ENCODE measurements at regions not wholly inside any gene's neighbourhood (a gene's known extent, or its start where the extent isn't known, plus 50 kb on each side); places are given as distances from the start of the nearest gene placed in this dataset.
"Not testable (repeated sequence)": the region's sequence is repeated elsewhere in the genome, so short reads cannot be mapped to it uniquely, and the experiment has no call there.

DNA sequence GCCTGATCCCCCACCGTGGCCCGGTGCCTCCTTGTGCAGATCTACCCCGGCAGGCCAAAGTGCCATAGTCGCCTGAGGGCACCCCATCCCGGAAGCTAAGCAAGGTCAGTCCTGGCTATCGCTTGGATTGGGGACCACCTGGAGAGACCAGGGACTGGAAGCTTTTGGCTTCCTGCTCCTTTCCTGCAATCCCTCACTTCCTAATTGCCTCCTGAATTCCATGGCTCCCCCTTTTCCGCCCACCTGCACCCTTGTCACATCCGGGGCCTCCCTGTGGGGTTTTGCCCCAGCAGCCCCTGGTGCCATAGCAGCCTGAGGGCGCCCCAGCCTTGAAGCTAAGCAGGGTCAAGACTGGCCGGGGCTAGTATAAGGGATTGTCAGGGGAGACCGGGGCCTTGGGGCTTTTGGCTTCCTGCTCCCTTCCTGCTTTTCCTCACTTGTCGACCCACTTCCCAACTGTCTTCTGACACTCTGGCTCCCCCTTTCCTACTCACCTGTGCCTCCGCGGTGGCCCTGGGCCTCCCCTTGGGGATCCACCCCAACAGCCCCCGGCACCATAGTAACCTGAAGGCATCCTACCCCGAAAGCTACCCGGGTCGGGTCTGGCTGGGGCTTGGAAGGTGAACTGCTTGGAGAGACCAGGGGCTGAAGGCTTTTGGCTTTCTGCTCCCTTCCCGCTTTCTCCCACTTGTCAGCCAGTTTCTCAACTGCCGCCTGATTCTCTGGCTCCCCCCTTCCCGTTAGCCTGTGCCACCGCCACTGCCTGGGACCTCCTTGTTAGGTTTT, 2293.6 kb downstream of the TP53TG3F start:
- no peak for DNase-seq

DNA sequence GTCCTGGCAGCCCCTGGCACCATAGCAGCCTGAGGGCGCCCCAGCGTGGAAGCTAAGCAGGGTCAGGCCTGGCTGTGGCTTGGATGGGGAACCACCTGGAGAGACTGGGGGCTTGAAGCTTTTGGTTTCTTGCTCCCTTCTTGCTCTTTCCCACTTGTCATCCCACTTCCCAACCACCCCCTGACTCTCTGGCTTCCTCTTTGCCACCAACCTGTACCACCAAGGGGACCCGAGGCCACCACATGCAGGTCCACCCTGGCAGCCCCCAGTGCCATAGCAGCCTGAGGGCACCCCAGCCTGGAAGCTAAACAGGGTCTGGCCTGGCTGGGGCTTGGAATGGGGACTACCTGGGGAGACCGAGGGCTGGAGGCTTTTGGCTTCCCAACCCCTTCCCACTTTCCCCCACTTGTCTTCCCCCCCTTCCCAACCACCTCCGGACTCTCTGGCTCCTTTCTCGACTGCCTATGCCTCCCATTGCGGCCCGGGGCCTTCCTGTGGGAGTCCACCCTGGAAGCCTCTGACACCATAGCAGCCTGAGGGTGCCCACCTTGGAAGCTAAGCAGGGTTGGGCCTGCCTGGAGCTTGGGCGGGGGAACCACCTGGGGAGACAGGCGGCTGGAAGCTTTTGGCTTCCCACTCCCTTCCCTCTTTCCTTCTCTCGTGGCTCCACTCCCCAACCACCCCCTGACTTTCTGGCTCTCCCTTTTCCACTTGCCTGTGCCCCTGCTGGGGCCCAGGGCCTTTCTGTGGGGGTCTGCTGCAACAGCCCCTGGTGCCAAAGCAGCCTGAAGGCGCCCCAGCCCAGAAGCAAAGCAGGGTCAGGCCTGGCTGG, 2294.4 kb downstream of the TP53TG3F start:
- DNase-seq = no peak

DNA sequence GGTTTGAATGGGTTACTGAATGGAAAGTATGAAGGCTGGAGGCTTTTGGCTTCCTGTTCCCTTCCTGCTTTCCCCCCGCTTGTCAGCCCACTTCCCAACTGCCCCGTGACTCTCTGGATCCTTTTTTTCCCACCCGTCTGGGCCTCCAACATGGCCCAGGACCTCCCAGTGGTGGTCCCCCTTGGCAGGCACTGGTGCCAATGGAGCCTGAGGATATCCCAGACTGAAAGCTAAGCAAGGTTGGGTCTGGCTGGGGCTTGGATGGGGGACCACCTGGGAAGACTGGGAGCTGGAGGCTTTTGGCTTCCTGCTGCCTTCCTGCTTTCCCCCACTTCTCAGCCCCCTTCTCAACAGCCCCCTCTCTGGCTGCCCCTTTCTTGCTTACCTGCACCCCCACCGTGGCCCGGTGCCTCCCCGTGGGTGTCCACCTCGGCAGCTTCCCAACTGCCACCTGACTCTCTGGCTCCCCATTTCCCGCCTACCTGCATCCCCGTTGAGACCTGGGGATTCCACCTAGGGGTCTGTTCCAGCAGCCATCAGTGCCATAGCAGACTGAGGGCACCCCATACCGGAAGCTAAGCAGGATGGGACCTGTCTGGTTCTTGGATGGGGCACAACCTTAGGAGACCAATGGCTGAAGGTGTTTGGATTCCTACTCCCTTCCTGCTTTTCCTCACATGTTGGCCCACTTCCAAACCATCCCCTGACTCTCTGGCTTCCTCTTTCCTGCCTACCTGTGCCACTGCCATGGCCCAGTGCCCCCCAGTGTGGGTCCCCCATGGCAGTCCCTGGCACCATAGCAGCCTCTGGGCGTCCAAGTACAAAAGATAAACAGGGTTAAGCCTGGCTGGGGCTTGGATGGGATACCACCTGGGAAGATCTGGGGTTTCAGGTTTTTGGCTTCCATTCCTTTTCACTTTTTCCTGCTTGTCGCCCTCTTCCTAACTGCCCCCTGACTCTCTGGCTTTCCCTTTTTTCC, 2295.3 kb downstream of the TP53TG3F start:
- DNase-seq = no peak

DNA sequence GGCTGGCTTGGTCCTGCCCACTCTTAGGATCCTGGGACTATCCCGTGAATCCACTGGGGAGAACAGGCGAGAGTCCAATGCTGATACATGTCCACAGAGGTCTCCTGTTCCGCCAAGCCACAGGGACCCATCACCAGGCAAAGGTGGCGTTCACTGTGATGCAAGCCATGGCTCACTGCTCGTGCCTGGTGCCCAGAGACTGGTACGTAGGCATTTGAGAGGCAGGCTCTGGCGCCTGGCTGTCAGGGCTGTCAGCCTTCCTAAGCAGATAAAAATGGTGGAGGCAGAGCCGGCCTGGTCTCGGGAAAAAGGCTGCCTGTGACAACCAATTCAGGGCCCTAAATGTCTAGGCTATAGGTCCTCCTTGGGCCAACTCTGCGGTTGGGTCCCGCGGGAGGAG, 2329.0 kb downstream of the TP53TG3F start:
- no peak for DNase-seq

DNA sequence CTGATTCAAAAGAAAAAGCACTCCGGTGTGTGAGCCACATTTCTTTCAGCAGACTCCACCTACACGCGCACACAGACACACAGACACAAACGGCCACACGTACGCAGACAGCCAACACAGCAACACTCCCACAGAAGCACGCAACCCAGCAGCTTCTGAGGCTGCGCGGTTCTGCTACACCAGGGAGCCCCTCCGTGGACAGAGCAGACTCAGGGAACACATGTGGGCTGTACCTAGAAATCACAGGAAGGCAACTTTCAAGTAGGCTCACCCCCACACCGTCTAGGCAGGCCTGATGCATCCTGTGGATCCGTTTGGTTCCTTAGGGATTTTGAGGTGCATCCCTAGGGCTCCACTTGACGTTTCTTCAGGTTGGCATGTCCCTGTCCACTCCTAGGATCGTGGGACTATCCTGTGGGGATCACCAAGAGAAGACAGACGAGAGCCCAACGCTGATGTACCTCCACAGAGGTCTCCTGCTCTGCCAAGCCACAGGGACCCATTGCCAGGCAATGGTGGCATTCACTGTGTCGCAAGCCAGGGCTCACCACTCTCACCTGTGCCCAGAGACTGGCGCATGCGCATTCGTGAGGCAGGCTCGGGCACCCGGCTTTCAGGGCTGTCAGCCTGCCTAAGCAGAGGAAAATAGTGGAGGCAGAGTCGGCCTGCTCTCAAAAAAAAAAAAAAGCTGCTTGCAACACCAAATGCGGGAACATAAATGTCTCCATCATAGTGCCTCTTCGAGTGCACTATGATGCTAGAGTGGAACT, 2333.3 kb downstream of the TP53TG3F start:
- no peak for DNase-seq

DNA sequence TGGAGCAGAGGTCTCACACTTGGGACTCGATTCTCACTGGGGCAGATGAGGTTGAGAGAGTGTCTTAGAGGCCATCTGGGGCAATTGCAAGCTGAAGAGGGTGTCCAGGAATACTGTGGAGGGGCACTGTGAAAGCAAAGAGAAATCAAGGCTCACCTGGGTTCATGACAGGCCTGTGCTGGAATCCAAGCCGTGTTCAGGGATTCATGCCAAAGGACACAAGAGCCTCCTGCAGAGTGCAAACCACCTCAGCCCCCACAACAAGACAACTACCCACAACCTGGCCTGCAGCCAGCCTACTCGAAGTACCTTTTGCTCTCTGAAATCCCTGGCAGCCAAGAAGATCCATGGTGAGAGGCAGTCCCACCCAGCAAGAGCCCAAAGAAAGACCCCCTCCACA, 2334.2 kb downstream of the TP53TG3F start:
- no peak for DNase-seq

DNA sequence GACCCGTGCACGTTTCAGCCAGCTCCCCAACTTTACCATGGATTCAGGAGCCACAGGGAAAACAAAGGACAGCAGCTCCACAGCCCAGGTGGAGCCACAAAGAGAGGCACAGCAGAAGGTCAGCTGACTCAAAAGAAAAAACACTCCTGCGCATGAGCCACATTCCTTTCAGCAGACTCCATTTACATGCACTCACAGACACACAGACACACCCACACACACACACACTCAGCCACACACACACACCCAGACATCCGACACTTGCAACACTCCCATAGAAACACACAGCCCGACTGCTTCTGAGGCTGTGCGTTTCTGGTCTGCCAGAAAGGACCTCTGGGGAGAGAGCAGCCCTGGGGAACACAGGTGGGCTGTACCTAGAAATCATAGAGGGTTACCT, 2335.5 kb downstream of the TP53TG3F start:
- DNase-seq = no peak

DNA sequence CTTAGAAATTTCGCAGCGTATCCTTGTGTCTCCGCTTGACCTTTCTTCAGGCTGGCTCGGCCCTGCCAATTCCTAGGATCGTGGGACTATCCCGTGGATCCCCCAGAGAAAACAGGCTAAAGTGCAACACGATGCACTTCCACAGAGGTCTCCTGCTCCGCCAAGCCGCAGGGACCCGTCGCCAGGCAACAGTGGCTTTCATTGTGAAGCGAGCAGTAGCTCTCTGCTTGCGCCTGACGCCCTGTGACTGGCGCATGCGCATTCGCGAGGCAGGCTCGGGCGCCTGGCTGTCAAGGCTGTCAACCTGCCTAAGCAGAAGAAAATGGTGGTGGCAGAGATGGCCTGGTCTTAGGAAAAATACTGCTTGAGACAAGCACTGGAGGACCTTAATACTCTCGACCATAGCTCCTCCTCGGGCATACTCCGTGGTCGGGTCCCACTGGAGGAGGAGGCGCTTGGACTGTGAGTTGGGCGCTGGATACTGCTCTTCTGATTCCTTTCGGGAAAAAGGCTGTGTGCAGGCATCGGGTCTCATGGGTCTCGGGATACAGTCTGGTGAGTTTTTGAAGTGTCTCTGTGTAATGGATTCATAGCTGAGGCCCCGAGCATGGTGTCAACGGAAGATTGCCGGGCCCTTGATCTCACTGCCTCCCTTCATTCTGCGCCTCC, 2336.1 kb downstream of the TP53TG3F start:
- DNase-seq = no peak

DNA sequence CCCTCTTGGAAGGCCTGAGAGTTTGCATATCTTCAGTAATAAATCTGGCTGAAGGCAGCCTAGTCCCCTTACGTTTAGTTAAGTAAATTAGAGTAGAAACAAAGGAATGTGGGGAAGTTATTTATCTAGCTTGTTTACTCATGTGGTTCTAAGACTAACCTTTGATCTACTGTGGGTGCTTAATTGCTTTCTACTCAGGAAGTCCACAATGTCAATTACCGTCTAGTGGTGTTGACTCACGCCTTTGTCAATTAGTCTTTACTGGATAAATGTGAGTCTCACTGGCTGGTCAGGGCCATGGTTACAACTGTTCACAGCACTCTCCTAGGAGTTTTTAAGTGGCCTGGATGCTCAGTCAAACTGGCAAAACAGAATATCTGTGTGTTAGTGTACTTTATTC, 2338.4 kb downstream of the TP53TG3F start:
- DNase-seq = no peak

DNA sequence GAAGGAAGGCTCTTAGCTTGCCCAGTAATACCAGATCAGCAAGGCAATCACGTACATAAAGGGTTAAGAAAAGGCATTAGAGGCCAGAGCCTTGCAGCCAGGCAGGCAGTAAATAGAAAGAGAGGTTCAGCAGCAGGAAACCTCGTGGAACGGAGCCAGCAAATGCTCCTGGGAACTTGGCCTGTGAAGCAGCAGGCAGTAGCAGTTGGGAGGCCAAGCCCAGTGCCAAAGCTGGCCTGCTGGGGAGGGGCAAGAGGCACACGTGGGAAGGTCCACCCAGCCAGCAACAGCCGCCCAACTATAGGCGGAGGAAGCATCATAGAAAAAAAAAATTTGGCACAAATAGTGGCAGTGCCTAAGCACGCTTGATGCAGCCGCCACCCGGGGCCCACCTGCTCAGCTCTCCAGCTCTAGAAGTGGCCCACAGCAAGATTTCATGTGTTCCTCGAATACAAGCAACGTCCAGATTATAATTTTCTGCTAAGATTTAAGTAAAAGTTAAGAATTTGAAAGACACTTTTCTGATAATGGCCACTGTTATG, 2339.5 kb downstream of the TP53TG3F start:
- no peak for DNase-seq

DNA sequence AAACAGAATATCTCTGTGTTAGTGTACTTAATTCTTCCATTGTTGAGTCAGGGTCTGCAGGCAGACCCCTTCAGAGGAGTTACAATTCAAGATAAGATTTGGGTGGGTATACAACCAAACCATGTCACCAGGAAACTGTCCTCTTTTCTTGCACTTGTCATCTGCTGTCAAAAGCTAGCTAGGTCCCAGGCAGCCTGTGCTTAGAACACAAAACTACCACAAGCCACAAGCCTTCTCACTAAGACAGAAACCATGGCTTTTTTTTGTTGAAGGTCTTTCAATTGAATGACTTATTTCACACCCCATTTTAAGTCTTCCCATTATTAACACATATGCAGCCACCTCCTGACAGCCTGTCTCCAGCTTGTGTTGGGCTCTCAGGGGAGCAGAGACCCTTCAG, 2345.1 kb downstream of the TP53TG3F start:
- not testable (repeated sequence) for DNase-seq

DNA sequence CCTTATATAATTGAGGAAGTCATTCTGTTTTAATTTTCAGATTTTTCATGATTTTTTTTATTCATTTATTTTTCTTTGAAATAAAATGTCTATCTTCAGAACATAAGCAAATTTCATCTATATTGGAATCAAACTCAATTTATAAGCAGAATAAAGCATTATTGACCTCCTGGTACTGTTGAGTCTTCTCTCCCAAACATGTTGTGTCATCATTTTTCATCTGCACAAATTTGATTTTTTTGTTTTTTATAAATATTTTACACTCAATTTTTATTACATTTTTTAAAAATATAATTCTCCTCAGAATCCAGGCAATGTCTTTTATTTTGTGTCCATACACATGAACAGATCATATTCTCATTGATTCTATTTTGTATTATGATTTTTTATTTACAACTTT, 2363.9 kb downstream of the TP53TG3F start:
- no peak for DNase-seq

DNA sequence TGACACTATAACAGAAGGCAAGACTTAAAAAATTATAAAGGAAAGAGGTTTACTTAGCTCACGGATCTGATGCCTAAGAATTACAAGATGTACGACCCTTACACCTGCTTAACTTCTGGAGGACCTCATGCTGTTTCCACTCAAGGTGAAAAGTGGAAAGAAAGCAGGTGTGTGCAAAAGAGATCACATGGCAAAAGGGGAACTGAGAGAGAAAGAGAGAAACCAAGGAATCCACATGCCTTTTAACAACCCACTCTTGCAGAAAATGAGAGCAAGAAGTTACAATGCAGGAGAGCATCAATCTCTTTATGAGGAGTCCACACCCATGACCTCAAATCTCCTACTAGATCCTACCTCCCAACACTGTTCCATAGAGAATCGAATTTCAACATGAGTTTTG, 2382.2 kb downstream of the TP53TG3F start:
- no peak for DNase-seq

DNA sequence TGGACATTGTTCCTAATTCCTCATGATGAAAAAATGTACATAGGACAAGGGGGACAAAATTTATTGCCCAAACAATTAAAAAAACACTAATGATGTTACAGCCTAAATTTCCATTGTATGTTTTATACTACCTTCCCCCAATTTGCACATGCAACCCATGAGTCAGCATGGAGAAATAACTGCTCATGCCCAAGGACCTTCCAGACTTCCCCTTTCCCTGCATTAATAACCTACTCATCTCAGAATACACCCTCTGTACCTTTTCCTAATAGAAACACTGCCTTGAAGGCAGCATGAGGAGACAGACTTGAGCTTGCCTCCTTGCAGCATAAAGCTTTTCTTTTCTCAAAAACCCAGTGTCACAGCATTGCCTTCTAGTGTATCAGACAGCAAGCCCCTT, 2402.8 kb downstream of the TP53TG3F start:
- DNase-seq = no peak

DNA sequence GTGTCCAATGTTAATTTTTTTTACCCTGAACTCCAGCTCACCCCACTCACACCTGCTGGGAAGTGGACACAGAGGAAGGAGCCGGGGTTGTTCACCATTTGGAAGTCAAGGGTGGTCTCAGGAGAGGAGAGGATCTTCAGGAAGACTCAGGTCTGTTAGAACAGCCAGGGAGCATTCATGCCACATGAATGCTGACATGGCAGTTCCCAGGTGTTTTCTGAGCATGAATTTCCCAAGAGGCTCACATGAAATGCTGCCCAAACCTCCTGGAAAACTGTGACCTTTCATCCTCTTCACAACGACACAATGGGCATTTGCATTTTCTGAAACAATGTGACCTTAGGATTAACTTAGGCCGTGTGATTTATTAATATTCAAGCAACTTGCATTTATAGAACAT, 2409.2 kb downstream of the TP53TG3F start:
- no peak for DNase-seq

DNA sequence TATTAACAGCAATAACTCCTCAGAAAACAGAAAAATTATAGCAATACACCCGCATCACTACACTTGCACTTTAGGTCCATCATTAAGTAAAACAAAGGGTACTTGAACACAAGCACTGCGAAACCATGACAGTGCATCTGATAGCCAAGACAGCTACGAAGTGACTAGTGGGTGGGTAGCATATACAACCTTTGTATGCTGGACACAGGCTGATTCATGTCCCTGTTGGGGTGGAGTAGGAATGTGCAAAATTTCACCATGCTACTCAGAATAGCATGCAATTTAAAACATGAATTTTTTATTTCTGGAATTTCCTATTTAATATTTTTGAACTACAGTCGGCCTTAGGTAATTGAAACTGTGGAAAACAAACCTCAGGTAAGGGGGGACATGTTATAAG, 2414.1 kb downstream of the TP53TG3F start:
- no peak for DNase-seq

DNA sequence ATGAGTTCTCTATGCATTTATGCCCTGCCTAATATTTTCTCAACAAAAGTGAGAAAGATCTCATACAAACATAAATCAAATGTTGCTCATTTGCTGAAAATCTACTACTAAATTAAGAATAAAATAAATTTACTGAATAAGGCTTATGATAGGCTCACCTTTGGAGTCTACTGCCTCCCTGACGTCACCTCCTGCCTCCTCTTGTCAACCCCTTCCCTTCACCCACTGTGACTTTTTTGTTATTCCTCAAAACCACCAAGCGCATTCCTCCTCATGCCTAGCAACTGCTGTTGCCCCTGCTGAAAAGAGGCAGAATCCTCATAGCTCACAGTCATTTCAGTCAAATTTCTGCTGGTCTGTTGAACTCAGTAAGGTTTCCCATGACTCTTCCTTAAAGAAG, 2422.2 kb downstream of the TP53TG3F start:
- no peak for DNase-seq

DNA sequence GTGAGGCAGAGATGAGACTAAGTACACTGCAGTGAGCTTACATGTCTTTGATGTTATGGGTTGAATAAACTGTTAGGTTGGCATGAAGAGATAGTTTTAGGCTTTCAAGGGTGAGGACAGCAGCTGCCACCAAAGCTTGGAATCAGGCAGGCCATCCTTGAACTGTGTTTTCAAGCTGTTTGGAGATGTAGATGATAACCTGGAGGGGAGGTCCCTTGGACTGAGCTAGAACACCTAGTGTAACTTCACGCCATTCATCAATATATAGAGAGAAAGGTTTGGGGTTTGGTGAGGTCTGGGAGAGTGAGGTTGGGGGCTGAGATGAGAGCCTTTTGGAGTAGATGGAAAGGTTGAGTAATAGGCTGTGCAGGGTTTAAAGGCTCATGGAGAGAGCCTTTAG, 2447.0 kb downstream of the TP53TG3F start:
- DNase-seq = no peak

DNA sequence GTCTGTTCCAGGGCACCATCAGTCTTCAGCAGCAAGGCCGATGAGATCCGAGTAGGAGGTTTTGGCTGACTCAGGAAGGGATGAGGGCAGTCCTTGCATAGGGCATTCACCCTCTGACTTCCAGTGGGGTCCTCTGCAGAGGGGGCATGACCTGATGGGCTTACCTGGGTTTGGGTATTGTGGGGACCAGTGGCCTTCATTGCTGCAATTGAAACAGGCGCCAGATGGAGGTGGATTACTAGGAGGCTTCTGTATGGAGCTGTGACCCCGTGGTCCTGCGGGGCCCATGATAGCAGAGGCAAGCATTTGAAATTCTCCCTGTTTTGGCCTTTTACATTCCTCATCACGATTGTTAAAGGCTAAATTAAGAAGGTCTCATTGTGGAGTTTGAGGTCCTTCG, 2448.7 kb downstream of the TP53TG3F start:
- DNase-seq = no peak

DNA sequence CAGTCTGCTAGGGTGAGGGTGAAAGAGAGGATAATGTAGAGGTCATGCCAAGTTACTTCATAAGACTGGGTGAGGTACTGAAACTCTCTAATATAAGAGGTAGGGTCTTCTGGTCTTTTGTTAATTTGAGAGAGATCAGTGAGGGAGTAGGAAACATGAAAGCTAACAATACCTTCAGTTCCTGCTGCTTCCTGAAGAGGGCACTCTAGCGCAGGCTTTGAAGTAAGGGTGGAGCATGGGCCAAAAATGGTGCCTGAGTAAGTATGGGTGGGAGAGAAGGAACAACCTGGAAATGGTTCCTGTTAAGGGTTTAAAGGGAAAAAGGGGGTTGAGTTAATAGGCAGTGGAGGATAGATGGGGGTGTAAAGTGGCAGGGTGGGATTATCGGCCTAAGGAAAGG, 2449.5 kb downstream of the TP53TG3F start:
- no peak for DNase-seq

DNA sequence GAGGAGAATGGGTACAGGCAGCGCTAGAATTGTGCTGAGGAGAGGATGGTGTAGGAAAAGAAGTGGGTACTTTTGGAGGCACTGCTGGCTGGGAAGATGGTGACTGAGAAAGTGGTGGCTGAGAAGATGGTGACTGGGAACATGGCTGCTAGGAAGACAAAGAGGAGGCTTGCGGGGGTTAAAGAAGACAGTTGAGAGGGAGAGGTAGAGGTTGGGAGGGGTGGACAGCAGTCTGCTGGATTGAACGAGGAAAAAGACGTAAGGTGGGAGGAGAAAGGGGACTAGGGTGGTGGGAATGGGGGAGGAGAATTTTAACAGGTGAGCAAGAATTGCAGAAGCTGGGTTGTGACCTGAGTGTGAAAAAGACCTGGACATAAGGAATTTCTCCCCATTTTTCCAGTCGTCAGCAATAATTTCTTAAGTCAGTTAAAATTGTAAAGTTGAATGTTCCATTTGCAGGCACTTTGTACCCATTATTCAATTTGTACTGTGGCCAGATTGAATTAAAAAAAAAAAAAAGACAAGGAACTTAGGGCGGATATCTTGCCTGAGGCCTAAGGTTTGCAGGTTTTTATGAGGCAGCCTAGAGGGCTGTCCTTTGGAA, 2450.0 kb downstream of the TP53TG3F start:
- DNase-seq = no peak

Measured in stimulated activated CD4-positive, alpha-beta T cell treated with anti-CD3 and anti-CD28 coated beads, Interleukin-1b, Interleukin-23, amount 100 ng/mL, for 48 hours (primary cell).